ENCODE measurements at regions not wholly inside any gene's neighbourhood (a gene's known extent, or its start where the extent isn't known, plus 50 kb on each side); places are given as distances from the start of the nearest gene placed in this dataset.

DNA sequence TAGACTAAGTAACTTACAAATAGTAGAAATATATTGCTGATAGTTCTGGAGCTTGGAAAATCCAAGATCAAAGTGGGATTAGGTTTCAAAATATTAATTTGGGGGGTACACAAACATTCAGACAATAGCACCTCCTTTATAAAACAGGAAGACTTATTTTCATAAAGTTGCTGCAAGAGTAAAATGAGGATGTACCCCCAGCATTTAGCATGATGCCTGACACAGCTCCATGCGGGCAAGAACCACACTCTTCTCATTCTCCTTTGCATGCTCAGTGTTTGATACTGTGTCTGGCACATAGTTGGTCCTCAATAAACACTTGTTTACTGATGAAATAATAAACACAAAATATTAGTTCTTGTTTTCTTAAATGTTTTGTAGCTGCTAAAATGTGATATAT is 332.9 kb downstream of the TFAP2A start:
- TF ChIP-seq, protein P1, sequence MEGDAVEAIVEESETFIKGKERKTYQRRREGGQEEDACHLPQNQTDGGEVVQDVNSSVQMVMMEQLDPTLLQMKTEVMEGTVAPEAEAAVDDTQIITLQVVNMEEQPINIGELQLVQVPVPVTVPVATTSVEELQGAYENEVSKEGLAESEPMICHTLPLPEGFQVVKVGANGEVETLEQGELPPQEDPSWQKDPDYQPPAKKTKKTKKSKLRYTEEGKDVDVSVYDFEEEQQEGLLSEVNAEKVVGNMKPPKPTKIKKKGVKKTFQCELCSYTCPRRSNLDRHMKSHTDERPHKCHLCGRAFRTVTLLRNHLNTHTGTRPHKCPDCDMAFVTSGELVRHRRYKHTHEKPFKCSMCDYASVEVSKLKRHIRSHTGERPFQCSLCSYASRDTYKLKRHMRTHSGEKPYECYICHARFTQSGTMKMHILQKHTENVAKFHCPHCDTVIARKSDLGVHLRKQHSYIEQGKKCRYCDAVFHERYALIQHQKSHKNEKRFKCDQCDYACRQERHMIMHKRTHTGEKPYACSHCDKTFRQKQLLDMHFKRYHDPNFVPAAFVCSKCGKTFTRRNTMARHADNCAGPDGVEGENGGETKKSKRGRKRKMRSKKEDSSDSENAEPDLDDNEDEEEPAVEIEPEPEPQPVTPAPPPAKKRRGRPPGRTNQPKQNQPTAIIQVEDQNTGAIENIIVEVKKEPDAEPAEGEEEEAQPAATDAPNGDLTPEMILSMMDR (IDR thresholded peaks at IDR 0.05 in 4 of 5, conservative IDR thresholded peaks at IDR 0.05 in 1 of 5), result no peak
- no peak for TF ChIP-seq POLR2A (IDR thresholded peaks at IDR 0.05)

All from gastrocnemius medialis (tissue), 4 donors.